HG03108 (cell line): ENCODE measurements at regions not wholly inside any gene's neighbourhood (a gene's known extent, or its start where the extent isn't known, plus 50 kb on each side); places are given as distances from the start of the nearest gene placed in this dataset.

Source experiments
- ATAC-seq: cut with Tn5 transposase; IDR thresholded peaks from one replicate; pipeline ENCODE4 v1.9.1; 2021; ENCODE audit warnings: moderate library complexity; ENCODE audit not compliant: unreplicated experiment

DNA sequence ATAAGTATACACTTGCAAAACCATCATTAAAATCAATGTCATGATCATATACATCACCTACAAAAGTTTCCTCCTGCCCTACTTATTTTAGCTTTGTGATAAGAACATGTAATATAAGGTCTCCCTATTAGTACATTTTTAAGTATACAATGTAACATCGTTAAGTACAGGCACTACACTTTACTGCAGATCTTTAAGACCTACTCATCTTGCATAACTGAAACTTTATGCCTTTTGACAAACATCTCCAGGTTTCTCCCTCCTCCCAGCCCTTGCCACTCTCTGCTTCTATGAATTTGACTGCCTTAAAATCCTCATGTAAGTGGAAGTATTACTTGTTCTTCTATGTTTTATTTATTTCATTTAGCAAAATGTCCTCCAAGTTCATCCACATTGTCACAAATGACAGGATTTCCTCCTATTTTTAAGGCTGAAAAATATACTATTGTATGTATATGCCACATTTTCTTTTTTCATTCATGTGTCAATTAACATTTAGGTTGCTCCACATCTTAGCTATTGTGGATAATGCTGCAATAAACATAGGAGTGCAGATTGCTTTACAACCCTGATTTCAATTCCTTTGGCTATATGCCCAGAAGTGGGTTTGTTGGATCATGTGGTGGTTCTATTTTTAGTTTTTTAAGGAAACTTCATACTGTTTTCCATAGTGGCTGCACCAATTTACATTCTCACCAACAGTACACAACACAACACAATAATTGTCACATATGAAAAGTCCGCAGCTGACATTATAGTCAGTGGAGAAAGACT, 471.1 kb upstream of the ANO3 start:
- no peak for ATAC-seq

DNA sequence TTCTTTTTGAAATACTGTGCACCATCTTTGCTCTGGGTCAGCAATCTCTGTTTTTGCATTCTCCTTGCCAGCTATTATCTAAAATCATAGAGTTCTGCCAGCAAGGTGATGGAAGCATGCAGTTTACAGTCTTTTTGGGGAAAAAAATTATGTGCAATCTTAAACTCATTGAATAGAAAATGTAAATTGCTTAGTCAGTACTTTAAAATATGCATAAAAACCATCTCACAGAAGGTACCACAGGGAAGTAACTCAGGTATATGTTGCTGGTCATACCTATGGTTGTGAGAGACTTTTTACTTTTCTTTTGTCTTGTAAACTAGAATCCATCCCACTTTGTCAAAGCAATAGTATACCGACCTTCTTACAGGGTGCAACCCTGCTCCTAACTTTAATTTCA, 469.8 kb upstream of the ANO3 start:
- no peak for ATAC-seq

GRCh38 chr11:25863986-25864385, 467.9 kb upstream of the ANO3 start:
- no peak for ATAC-seq

DNA sequence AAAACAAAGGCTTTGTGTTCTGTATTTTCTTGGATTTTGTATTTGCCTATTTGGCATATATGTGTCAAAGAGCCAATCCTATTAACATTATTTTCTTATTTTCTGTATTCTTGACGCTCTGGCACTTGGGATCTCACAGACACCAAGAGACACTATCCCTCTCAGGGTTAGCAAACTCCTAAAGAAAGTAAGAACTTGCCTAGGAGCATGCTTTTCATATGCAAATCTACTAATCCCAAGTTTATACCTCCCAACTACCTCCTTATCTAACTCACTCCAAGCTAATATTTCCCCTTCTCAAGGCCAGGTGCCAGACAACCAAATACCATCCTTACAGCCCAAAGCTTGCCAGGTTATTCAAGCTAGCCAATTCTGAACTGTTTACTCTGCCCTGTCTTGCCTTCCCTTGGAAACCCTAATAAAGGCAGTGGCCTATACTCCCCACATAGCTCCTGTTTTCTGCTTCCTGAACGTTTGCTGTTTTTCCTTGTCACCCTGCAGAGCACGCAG, 455.4 kb upstream of the ANO3 start:
- ATAC-seq = no peak

DNA sequence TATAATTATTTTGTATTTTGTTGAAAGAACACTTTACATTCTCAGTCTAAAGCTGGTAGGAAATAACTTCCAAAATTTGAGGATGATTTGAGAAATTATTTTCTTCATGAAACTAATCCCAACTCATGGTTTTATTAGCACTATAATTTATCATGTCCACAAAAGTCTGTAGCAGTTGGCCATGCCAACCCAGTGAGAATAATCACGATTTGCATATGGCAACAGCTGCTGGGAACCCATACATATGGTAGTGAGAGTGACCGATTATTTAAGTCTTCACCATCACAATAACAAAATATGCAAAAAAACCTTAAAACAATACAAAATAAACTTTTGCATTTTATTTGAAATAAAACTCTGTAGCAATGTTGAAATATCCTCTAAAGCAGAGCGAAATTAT, 445.9 kb upstream of the ANO3 start:
- no peak for ATAC-seq

- no peak for ATAC-seq
Measured at GRCh38 chr11:25890626-25891260, 441.2 kb upstream of the ANO3 start.

GRCh38 chr11:25891960-25892359, 440.0 kb upstream of the ANO3 start:
- no peak for ATAC-seq

GRCh38 chr11:25899617-25900160, 432.2 kb upstream of the ANO3 start:
- ATAC-seq = no peak

DNA sequence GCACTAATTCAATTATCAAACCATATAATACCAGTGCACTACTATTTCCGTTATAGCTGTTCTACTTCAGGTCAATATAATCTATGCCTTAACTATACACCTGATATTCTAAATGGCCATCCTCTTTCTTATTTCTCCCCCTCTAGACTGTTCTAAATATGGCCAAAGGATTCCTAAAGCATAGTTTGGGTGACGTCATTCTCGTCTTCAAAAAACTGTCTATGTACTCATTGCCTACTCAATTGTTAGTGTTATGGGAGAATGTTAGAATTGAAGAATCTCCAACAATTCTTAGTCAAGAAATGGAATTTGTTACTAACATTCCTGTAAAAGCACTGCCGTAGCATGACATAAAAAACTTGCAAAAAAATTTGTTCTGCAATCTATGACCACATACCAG, 431.1 kb upstream of the ANO3 start:
- no peak for ATAC-seq

GRCh38 chr11:25901415-25901814, 430.5 kb upstream of the ANO3 start:
- ATAC-seq = no peak

DNA sequence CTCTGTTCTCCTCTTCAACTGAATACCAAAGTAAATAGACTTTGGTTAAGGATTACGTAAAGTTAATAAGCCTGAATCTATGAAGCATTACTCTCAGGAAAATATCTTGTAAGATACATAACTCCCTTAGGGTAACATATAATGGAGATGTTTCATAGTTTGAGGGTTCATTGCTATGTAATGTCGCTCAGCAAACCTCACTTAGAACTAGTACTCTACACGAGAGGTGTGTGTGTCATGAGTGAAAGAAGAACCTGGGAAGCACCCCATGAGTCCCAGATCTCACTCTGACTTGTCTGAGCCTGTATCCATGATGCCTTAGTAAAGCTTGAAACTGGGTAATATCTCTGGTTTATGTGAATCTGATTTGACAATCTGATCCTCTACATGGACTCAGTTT, 429.5 kb upstream of the ANO3 start:
- no peak for ATAC-seq

GRCh38 chr11:25908726-25909125, 423.2 kb upstream of the ANO3 start:
- no peak for ATAC-seq

GRCh38 chr11:25910086-25910485, 421.8 kb upstream of the ANO3 start:
- no peak for ATAC-seq

- ATAC-seq = no peak
Measured at GRCh38 chr11:25920356-25920755, 411.6 kb upstream of the ANO3 start.

DNA sequence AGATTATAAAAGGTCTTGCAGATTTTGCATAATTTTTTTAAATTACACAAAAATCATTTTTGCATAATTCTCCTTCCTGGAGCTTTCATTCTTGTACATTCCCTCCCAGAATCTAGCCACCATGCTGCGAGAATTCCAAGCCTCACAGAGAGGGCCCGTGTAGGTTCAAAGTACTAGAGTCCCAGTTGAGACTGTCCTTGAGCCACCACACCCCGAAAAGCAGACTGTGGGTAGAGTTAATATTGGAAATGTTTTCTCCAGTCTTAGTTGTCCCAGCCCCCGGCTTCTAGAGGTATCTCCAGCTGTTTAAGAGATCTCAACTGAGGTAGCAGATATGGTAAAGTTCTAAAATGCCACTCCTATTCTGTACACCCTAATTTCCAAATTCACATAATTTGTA, 407.3 kb upstream of the ANO3 start:
- ATAC-seq = no peak

GRCh38 chr11:25925359-25925758, 406.6 kb upstream of the ANO3 start:
- no peak for ATAC-seq

DNA sequence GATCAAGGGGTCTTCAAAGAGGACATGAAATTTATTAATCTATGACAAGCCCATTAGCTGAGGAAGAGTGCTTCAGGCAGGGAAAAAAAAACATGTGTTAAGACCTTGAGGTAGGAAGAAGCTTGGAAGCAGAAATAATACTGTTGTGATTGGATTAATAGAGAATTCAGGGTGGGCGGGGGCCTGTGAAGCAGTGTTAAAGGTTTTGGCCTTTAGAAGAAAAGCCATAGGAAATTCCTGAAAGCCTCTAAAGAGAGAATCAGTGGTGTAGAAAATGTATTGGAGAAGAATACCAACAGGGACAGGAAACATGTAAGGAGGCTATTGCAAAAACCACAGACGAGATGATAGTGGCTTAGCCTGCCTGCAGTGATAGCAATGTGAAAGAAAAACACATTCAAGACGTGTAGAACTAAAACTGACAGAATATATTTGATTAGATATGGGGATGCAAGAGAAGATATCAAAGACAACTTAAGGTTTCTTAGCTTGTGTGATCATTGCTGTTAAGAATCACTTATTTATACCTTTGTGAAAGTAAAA, 404.4 kb upstream of the ANO3 start:
- no peak for ATAC-seq

DNA sequence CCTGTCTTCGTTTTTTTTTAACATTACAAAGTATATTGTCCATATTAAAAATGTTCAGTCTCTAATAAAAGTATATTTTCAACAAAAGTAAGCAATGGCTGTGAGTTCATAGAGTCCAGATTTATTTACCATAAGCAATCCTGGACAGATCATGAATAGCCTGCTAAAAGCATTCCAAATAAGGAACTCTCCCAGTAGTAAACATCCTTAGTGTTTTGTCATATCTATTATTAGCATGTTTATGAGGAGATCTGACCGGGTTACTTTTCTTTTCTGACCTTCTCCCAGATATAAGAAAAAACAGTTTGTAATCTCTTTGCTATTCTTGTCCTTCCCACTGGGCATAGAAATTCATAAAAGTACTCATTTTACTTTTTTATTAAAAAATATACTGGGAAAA, 403.9 kb upstream of the ANO3 start:
- ATAC-seq = no peak

DNA sequence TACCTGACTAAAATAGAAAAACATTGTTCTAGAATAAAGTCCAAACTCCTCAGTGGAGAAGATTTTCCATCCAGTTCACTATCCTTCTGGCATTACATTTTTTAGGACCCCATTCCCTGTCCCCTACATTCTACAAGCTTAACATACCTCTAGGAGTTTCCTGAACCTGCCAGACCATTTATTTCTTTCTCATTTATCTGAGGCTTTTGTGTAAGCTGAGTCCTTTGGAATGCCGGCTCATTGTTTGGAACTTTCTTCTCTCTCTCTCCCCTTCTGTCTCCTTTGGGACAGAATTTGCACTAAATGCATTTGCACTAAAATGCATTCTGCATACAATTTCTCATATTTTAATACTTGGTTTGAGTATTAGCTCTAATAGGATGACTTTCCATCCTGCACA, 393.0 kb upstream of the ANO3 start:
- ATAC-seq = no peak

GRCh38 chr11:25939691-25940090, 392.2 kb upstream of the ANO3 start:
- no peak for ATAC-seq

DNA sequence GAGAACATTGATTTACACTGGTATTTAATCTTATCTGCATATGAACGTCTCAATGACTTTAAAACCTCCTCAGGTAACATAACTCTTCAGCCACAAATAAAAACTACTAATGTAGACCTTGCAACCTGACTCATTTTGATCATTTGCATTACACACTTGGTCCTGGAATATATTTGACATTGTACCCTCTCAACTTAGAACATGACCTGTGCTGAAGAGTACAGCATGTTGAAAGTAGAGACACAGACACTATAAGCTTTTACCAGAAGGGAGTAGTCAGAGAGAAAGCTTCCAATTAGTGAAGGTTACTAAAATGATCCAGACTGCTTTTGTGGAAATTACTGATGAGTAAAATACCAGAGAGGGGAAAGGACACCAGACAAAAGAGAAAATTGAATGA, 390.6 kb upstream of the ANO3 start:
- no peak for ATAC-seq

- ATAC-seq = no peak
Measured at GRCh38 chr11:25943031-25943430, 388.9 kb upstream of the ANO3 start.
